GM19239 (cell line): ENCODE measurements at regions not wholly inside any gene's neighbourhood (a gene's known extent, or its start where the extent isn't known, plus 50 kb on each side); places are given as distances from the start of the nearest gene placed in this dataset.

ENCODE experiments used
- DNase-seq: peaks from one replicate; pipeline ENCODE4 v3.0.0; 2011; ENCODE audit warnings: low spot score; ENCODE audit not compliant: insufficient read length
- FAIRE-seq: peaks from 2 replicates; lab custom pipeline; 2011; peaks lifted over from hg19 to GRCh38; lab: Jason Lieb, UNC

- no peak for DNase-seq
- FAIRE-seq = no peak
Measured at GRCh38 chr1:118257946-118258345, 72.9 kb upstream of the SPAG17 start.

GRCh38 chr1:118254491-118255425 lies 69.7 kb upstream of the SPAG17 start:
- no peak for FAIRE-seq
- no peak for DNase-seq

DNA sequence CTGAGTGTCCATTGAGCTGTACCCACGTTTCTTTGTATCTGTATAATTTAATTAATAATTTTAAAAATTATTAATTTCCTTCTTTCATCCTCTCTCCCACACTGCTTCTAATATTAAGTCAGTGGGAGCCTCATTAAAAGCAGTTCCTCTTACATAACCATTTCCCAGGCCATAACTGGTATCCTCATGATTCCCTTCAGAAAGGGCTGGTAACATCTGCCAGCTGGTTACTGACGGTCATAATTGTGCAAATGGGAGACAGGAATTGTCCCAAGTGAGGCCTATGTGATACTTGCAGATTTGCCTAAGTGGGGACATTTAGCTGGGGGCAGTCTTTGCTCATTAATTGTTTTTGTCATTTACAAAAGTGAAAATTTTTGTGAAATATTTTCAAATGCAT lies 69.0 kb upstream of the SPAG17 start:
- DNase-seq (no peak), FAIRE-seq (no peak)

DNA sequence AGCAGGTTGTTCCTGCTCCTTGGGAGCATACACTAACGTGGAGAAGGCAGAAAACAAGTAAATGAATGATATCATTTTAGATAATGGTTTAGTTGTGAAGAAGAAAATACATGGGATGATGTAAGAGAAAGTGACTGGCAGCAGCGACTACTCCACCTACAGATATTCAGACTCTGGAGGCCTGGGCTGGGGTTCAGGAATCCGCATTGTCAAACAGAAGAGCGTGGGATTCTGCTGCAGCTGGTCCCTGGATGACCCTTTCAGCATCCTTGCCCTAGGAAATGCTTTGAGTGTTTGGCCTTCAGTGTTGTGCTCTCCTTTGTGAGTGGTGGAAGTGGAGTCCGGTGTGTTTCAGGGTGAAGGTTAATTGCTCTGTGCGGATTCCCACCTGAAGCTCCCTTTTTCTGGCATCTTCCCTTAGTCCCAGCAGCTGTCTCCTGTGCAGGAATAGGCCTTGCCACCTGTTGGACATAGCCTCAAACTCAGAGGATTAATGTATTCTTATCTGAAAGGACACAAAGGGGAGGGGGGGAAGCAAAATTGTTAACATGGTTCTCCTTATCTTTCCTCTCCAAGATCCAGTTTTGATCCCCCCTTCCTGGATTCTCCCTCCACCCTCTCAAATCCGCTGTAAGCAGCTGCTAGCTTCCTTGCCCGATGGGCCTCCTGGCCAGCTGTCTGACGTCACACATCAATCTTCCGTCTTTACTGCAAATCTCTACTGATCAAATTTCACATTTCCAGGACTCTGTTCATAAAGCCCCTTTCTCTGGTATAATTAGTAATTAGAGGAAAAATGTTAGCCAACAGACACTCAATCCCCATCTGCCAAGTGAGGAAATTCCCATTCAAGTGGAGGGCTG lies 68.3 kb upstream of the SPAG17 start:
- FAIRE-seq = no peak
- no peak for DNase-seq

DNA sequence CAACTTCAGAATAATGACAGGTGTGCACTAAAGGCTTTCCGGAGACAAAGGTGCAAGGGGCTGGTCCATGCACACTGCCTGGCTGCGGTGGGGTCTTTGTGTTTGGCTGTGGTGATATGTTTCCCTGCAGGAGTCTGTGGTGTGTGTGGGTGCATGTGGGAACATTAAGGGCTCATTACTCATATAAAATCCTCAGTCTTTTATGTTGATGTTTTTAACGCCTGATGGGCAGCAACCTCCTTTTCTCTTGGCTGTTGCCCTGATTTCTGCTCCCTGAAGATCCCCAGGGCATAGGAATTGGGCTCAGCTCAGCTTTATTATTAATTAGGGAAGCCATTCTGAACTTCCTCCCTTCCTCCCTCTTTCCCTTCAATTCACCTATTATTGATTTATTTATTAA lies 67.6 kb upstream of the SPAG17 start:
- DNase-seq = no peak
- FAIRE-seq = no peak

GRCh38 chr1:118250232-118250631 lies 65.2 kb upstream of the SPAG17 start:
- DNase-seq (no peak), FAIRE-seq (no peak)

- DNase-seq (no peak), FAIRE-seq (no peak)
Measured at GRCh38 chr1:118249641-118250040, 64.6 kb upstream of the SPAG17 start.

- FAIRE-seq = no peak
- DNase-seq = no peak
Measured at GRCh38 chr1:118247593-118247992, 62.6 kb upstream of the SPAG17 start.

DNA sequence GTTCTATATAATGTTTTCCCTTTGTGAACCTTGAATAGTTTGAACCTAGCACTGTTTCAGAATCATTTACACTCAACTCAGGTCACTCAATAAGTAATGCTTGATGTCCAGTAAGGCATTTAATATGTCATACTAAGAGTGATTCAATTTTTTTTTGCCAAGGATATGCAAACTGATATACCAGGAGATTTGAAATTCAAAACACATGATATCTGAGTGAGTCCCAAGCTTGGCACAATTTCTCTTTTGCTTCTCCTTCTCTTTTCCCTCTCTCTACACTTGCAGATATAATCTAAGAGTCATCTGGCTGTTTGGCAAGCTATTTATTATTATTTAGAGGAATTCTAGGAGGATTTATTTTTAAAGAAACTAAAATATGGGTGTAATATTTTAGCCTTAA lies 61.6 kb upstream of the SPAG17 start:
- FAIRE-seq (no peak), DNase-seq (no peak)

DNA sequence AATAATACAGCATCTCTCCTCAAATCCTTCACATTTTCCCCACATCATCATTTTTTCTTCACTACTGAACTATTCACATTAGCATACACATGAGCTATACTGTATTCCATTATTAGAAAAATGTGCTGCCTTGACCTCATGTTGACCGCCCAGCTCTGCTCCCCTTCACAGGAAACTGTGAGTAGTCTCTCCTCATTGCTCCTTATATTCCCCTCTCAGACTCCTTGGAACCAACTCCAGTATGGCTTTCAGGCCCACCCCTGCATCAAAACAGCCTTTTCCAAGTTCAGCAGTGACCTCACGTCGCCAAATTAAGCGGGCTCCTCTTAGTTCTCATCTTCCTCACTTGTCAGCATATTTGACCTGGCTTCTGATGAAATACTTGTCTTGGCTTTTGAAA lies 59.2 kb upstream of the SPAG17 start:
- FAIRE-seq (no peak), DNase-seq (no peak)

- DNase-seq (no peak), FAIRE-seq (no peak)
Measured at GRCh38 chr1:118243269-118243668, 58.2 kb upstream of the SPAG17 start.
